ENCODE measurements at regions not wholly inside any gene's neighbourhood (a gene's known extent, or its start where the extent isn't known, plus 50 kb on each side); places are given as distances from the start of the nearest gene placed in this dataset.

- no peak for DNase-seq (ENCODE audit: low read depth, low spot score)
- H3K4me1 ChIP-seq (ENCODE audit: control insufficient read depth, insufficient read depth, low read length): no peaks in the 10 kb centered on the region
- H3K9me3 ChIP-seq (ENCODE audit: control insufficient read depth, insufficient read depth, low read depth, low read length): no peaks in the 10 kb centered on the region
- no peaks in the 10 kb centered on the region for H3K36me3 ChIP-seq (ENCODE audit: control insufficient read depth, insufficient read depth, low read length)
- no peaks in the 10 kb centered on the region for H3K27me3 ChIP-seq (ENCODE audit: control insufficient read depth, insufficient read depth, low read length)
- H3K27ac ChIP-seq (ENCODE audit: low read length): no peak overlapping the region
- no peak for ATAC-seq
- intact Hi-C loops (cut with micrococcal nuclease; ENCODE audit: unreplicated experiment) (no loop called here), in situ Hi-C loops (cut with HindIII; ENCODE audit: low pct_unique_long_range_greater_than_20kb, low sequenced_read_pairs) (no loop called here)
- CTCF ChIA-PET: no interaction called here
- no TSS peak for BruUV-seq (replicated peaks)
- POLR2A ChIA-PET: no interaction called here
- H3K4me3 ChIP-seq (ENCODE audit: low read depth in 2 of 2, low read length in 2 of 2): no peak overlapping the region
- TF ChIP-seq, protein P1, sequence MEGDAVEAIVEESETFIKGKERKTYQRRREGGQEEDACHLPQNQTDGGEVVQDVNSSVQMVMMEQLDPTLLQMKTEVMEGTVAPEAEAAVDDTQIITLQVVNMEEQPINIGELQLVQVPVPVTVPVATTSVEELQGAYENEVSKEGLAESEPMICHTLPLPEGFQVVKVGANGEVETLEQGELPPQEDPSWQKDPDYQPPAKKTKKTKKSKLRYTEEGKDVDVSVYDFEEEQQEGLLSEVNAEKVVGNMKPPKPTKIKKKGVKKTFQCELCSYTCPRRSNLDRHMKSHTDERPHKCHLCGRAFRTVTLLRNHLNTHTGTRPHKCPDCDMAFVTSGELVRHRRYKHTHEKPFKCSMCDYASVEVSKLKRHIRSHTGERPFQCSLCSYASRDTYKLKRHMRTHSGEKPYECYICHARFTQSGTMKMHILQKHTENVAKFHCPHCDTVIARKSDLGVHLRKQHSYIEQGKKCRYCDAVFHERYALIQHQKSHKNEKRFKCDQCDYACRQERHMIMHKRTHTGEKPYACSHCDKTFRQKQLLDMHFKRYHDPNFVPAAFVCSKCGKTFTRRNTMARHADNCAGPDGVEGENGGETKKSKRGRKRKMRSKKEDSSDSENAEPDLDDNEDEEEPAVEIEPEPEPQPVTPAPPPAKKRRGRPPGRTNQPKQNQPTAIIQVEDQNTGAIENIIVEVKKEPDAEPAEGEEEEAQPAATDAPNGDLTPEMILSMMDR (IDR thresholded peaks at IDR 0.05): no peak
- TF ChIP-seq REST (IDR thresholded peaks at IDR 0.05; ENCODE audit: insufficient read depth in 1 of 2, low read depth in 2 of 2, low read length in 1 of 2) (no peak), SIN3A (IDR thresholded peaks at IDR 0.05; ENCODE audit: borderline replicate concordance, insufficient read depth, low read depth, low read length) (no peak), POLR2AphosphoS5 (IDR thresholded peaks at IDR 0.05; ENCODE audit: low read depth, low read length) (no peak), TCF7L2 (IDR thresholded peaks at IDR 0.05; ENCODE audit: low read depth, low read length) (no peak)
Observed at GRCh38 chr2:149826471-149827125, 239.0 kb upstream of the MMADHC start.

DNA sequence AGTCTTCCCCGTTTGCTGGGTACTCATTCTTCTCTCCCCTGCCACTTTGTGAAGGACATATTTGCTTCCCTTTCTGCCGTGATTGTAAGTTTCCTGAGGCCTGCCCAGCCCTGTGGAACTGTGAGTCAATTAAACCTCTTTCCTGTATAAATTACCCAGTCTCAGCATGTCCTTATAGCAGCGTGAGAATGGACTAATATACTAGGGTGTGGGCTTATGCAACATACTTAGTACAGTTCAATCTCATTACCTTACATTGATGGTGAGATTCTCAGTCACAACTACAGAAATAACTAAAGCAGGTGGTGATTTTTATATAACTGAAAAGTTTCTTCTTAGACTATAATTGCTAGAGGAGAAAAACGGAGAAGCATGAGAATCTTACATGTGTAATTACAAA, 237.9 kb upstream of the MMADHC start:
- intact Hi-C loops (cut with micrococcal nuclease; ENCODE audit: unreplicated experiment): no loop called here
- ChIA-PET CTCF (no interaction called here), POLR2A (no interaction called here)
- Histone ChIP-seq H3K27ac (ENCODE audit: low read length) (no peak overlapping the region), H3K4me3 (ENCODE audit: low read depth in 2 of 2, low read length in 2 of 2) (no peak overlapping the region), H3K27me3 (ENCODE audit: control insufficient read depth, insufficient read depth, low read length) (no peaks in the 10 kb centered on the region), H3K4me1 (ENCODE audit: control insufficient read depth, insufficient read depth, low read length) (no peaks in the 10 kb centered on the region), H3K9me3 (ENCODE audit: control insufficient read depth, insufficient read depth, low read depth, low read length) (no peaks in the 10 kb centered on the region), H3K36me3 (ENCODE audit: control insufficient read depth, insufficient read depth, low read length) (no peaks in the 10 kb centered on the region)
- in situ Hi-C loops (cut with HindIII; ENCODE audit: low pct_unique_long_range_greater_than_20kb, low sequenced_read_pairs): no loop called here
- DNase-seq (ENCODE audit: low read depth, low spot score): no peak
- TF ChIP-seq SIN3A (IDR thresholded peaks at IDR 0.05; ENCODE audit: borderline replicate concordance, insufficient read depth, low read depth, low read length) (no peak), POLR2AphosphoS5 (IDR thresholded peaks at IDR 0.05; ENCODE audit: low read depth, low read length) (no peak), REST (IDR thresholded peaks at IDR 0.05; ENCODE audit: insufficient read depth in 1 of 2, low read depth in 2 of 2, low read length in 1 of 2) (no peak), TCF7L2 (IDR thresholded peaks at IDR 0.05; ENCODE audit: low read depth, low read length) (no peak)
- TF ChIP-seq, protein P1 (IDR thresholded peaks at IDR 0.05): no peak
- BruUV-seq (replicated peaks): no TSS peak
- ATAC-seq: no peak
